Embryonic facial prominence (tissue), 1 donor: ENCODE measurements at regions not wholly inside any gene's neighbourhood (a gene's known extent, or its start where the extent isn't known, plus 50 kb on each side); places are given as distances from the start of the nearest gene placed in this dataset.

Experiments
- DNase-seq: peaks from one replicate; pipeline ENCODE4 v3.0.0-alpha.2; 2016; ENCODE audit errors: extremely low spot score

GRCh38 chr1:72938408-72938807, 656.1 kb upstream of the NEGR1 start:
- DNase-seq = no peak

GRCh38 chr1:72937905-72938304, 655.6 kb upstream of the NEGR1 start:
- no peak for DNase-seq

GRCh38 chr1:72936942-72937341, 654.6 kb upstream of the NEGR1 start:
- DNase-seq = no peak

GRCh38 chr1:72936151-72936740, 653.9 kb upstream of the NEGR1 start:
- no peak for DNase-seq

- no peak for DNase-seq
Observed at GRCh38 chr1:72932025-72932424, 649.7 kb upstream of the NEGR1 start.

GRCh38 chr1:72930528-72930927, 648.2 kb upstream of the NEGR1 start:
- no peak for DNase-seq

- DNase-seq = no peak
Observed at GRCh38 chr1:72918940-72919339, 636.6 kb upstream of the NEGR1 start.

GRCh38 chr1:72917920-72918319, 635.6 kb upstream of the NEGR1 start:
- DNase-seq = no peak

- no peak for DNase-seq
Observed at GRCh38 chr1:72915581-72915980, 633.2 kb upstream of the NEGR1 start.

GRCh38 chr1:72911656-72912055, 629.3 kb upstream of the NEGR1 start:
- DNase-seq = no peak

GRCh38 chr1:72896256-72896655, 613.9 kb upstream of the NEGR1 start:
- no peak for DNase-seq

GRCh38 chr1:72892461-72892860, 610.1 kb upstream of the NEGR1 start:
- DNase-seq = no peak

- no peak for DNase-seq
Observed at GRCh38 chr1:72891976-72892375, 609.6 kb upstream of the NEGR1 start.

- DNase-seq = no peak
Observed at GRCh38 chr1:72885841-72886240, 603.5 kb upstream of the NEGR1 start.

- DNase-seq = no peak
Observed at GRCh38 chr1:72885017-72885416, 602.7 kb upstream of the NEGR1 start.

GRCh38 chr1:72869873-72870272, 587.5 kb upstream of the NEGR1 start:
- DNase-seq = no peak

- no peak for DNase-seq
Observed at GRCh38 chr1:72869441-72869840, 587.1 kb upstream of the NEGR1 start.

GRCh38 chr1:72851597-72851996, 569.3 kb upstream of the NEGR1 start:
- no peak for DNase-seq

GRCh38 chr1:72848997-72849396, 566.7 kb upstream of the NEGR1 start:
- DNase-seq = no peak

GRCh38 chr1:72847651-72848050, 565.3 kb upstream of the NEGR1 start:
- no peak for DNase-seq

- no peak for DNase-seq
Observed at GRCh38 chr1:72846476-72847278, 564.3 kb upstream of the NEGR1 start.

- DNase-seq = no peak
Observed at GRCh38 chr1:72845981-72846380, 563.6 kb upstream of the NEGR1 start.

- DNase-seq = no peak
Observed at GRCh38 chr1:72845381-72845780, 563.0 kb upstream of the NEGR1 start.

GRCh38 chr1:72837781-72838180, 555.4 kb upstream of the NEGR1 start:
- DNase-seq = no peak
